ENCODE measurements at regions not wholly inside any gene's neighbourhood (a gene's known extent, or its start where the extent isn't known, plus 50 kb on each side); places are given as distances from the start of the nearest gene placed in this dataset.

- H3K4me3 ChIP-seq (ENCODE audit: low read depth, low read length) = no peak overlapping the region
- no peak for TF ChIP-seq CTCF (IDR thresholded peaks at IDR 0.05; ENCODE audit: insufficient read depth, low read length)
- no peak for DNase-seq (ENCODE audit: low read depth)
Measured at GRCh38 chr5:52481201-52481600, 306.5 kb upstream of the ITGA1 start.

GRCh38 chr5:52481851-52482250 lies 305.9 kb upstream of the ITGA1 start:
- TF ChIP-seq CTCF (IDR thresholded peaks at IDR 0.05; ENCODE audit: insufficient read depth, low read length) = no peak
- DNase-seq (ENCODE audit: low read depth) = no peak
- no peak overlapping the region for H3K4me3 ChIP-seq (ENCODE audit: low read depth, low read length)

GRCh38 chr5:52491071-52491787 lies 296.5 kb upstream of the ITGA1 start:
- no peak overlapping the region for H3K4me3 ChIP-seq (ENCODE audit: low read depth, low read length)
- no peak for TF ChIP-seq CTCF (IDR thresholded peaks at IDR 0.05; ENCODE audit: insufficient read depth, low read length)
- DNase-seq (ENCODE audit: low read depth) = no peak

GRCh38 chr5:52491818-52492217 lies 295.9 kb upstream of the ITGA1 start:
- H3K4me3 ChIP-seq (ENCODE audit: low read depth, low read length) = no peak overlapping the region
- no peak for DNase-seq (ENCODE audit: low read depth)
- TF ChIP-seq CTCF (IDR thresholded peaks at IDR 0.05; ENCODE audit: insufficient read depth, low read length) = no peak

- no peak overlapping the region for H3K4me3 ChIP-seq (ENCODE audit: low read depth, low read length)
- no peak for TF ChIP-seq CTCF (IDR thresholded peaks at IDR 0.05; ENCODE audit: insufficient read depth, low read length)
- DNase-seq (ENCODE audit: low read depth) = no peak
Measured at GRCh38 chr5:52497133-52497693, 290.5 kb upstream of the ITGA1 start.

GRCh38 chr5:52498607-52499006 lies 289.1 kb upstream of the ITGA1 start:
- no peak overlapping the region for H3K4me3 ChIP-seq (ENCODE audit: low read depth, low read length)
- no peak for TF ChIP-seq CTCF (IDR thresholded peaks at IDR 0.05; ENCODE audit: insufficient read depth, low read length)
- DNase-seq (ENCODE audit: low read depth) = no peak

All from fibroblast of the aortic adventitia (primary cell).